Neuronal stem cell (in vitro differentiated cells): ENCODE measurements at regions not wholly inside any gene's neighbourhood (a gene's known extent, or its start where the extent isn't known, plus 50 kb on each side); places are given as distances from the start of the nearest gene placed in this dataset.

Source experiments
- DNase-seq: peaks from one replicate; pipeline ENCODE4 v3.0.0-alpha.2; 2013; ENCODE audit warnings: low spot score
- H2AFZ ChIP-seq: one replicate; pipeline ENCODE4 v1.6.1; 2013; ENCODE audit warnings: mild to moderate bottlenecking, low read length, inconsistent platforms
- H2AK5ac ChIP-seq: 2 replicates; pipeline ENCODE4 v1.6.1; 2013; ENCODE audit warnings: low read depth, mild to moderate bottlenecking, inconsistent platforms, low read length, moderate library complexity, mixed read lengths
- H2BK120ac ChIP-seq: 2 replicates; pipeline ENCODE4 v1.6.1; 2013; ENCODE audit warnings: low read depth, mild to moderate bottlenecking, inconsistent platforms, low read length, moderate library complexity, mixed read lengths
- H2BK12ac ChIP-seq: one replicate; pipeline ENCODE4 v1.6.1; 2013; ENCODE audit warnings: low read length, inconsistent platforms
- H2BK15ac ChIP-seq: 2 replicates; pipeline ENCODE4 v1.6.1; 2013; ENCODE audit warnings: mild to moderate bottlenecking, low read length, inconsistent platforms, mixed read lengths
- H2BK5ac ChIP-seq: one replicate; pipeline ENCODE4 v1.6.1; 2013; ENCODE audit warnings: inconsistent platforms, mild to moderate bottlenecking, low read length, moderate library complexity
- H3K14ac ChIP-seq: one replicate; pipeline ENCODE4 v1.6.1; 2013; ENCODE audit warnings: low read length, inconsistent platforms
- H3K18ac ChIP-seq: 2 replicates; pipeline ENCODE4 v1.6.1; 2013; ENCODE audit warnings: low read length, inconsistent platforms
- H3K23ac ChIP-seq: 2 replicates; pipeline ENCODE4 v1.6.1; 2013; ENCODE audit warnings: low read depth, mild to moderate bottlenecking, mixed read lengths, low read length, inconsistent platforms; ENCODE audit not compliant: poor library complexity
- H3K27ac ChIP-seq: replicated peaks from 3 replicates; pipeline ENCODE4 v1.5.1; 2013; ENCODE audit warnings: low read length, inconsistent platforms
- H3K27me3 ChIP-seq, 3 experiments: 2 replicates each; pipeline ENCODE4 v1.6.1; 2013; ENCODE audit warnings: low read length in 3 of 3, mild to moderate bottlenecking in 2 of 3, inconsistent platforms in 1 of 3, low read depth in 1 of 3, mixed read lengths in 1 of 3, moderate library complexity in 1 of 3; ENCODE audit not compliant: control insufficient read depth in 3 of 3, insufficient read depth in 3 of 3
- H3K36me3 ChIP-seq, 2 donors: replicated peaks in 1 of 2; 2 replicates each; pipeline ENCODE4 v1.6.1; 2013; ENCODE audit warnings: low read length in 2 of 2; ENCODE audit not compliant: control insufficient read depth in 2 of 2, insufficient read depth in 2 of 2
- H3K4ac ChIP-seq: 2 replicates; pipeline ENCODE4 v1.6.1; 2013; ENCODE audit warnings: inconsistent platforms, mild to moderate bottlenecking, low read length, moderate library complexity
- H3K4me1 ChIP-seq, 2 donors: 1 replicate in 1 of 2; 2 replicates in 1 of 2; pipeline ENCODE4 v1.6.1; 2013; ENCODE audit warnings: low read length in 2 of 2, low read depth in 1 of 2; ENCODE audit not compliant: control insufficient read depth in 2 of 2, insufficient read depth in 1 of 2
- H3K4me2 ChIP-seq: one replicate; pipeline ENCODE4 v1.6.1; 2013; ENCODE audit warnings: mild to moderate bottlenecking, low read length, inconsistent platforms; ENCODE audit not compliant: insufficient read depth, poor library complexity, severe bottlenecking
- H3K4me3 ChIP-seq, 2 donors: 2 replicates each; pipeline ENCODE4 v1.5.1; 2013; ENCODE audit warnings: low read length in 2 of 2, mild to moderate bottlenecking in 2 of 2, inconsistent platforms in 1 of 2, moderate library complexity in 1 of 2
- H3K79me1 ChIP-seq: one replicate; pipeline ENCODE4 v1.6.1; 2013; ENCODE audit warnings: low read depth, mild to moderate bottlenecking, inconsistent platforms, low read length, moderate library complexity
- H3K9ac ChIP-seq: one replicate; pipeline ENCODE4 v1.6.1; 2013; ENCODE audit warnings: mild to moderate bottlenecking, low read depth, low read length, inconsistent platforms; ENCODE audit not compliant: poor library complexity
- H3K9me3 ChIP-seq, 2 donors: replicated peaks in 1 of 2; 2 replicates each; pipeline versions ENCODE3 to v1.6.1; 2013; ENCODE audit warnings: low read length in 2 of 2, mild to moderate bottlenecking in 2 of 2, inconsistent platforms in 1 of 2, low read depth in 1 of 2, mixed read lengths in 1 of 2, moderate library complexity in 1 of 2; ENCODE audit not compliant: control insufficient read depth in 2 of 2, insufficient read depth in 1 of 2
- H4K8ac ChIP-seq: one replicate; pipeline ENCODE4 v1.6.1; 2013; ENCODE audit warnings: low read depth, mild to moderate bottlenecking, inconsistent platforms, low read length, moderate library complexity
- H4K91ac ChIP-seq: one replicate; pipeline ENCODE4 v1.6.1; 2013; ENCODE audit warnings: low read length, low read depth, mild to moderate bottlenecking, inconsistent platforms; ENCODE audit not compliant: poor library complexity
- WGBS, 2 donors: extraction: QIAGEN DNeasy Blood & Tissue Kit; methylation state at CpG; one replicate each; pipeline ENCODE4 v1.1.7; 2013; ENCODE audit warnings: missing lambda C conversion rate in 2 of 2, mixed read lengths in 1 of 2; ENCODE audit not compliant: insufficient read length in 2 of 2, insufficient replicate concordance in 1 of 2; ENCODE audit errors: extremely low coverage in 2 of 2; 5-methylcytosine and 5-hydroxymethylcytosine counted together

DNA sequence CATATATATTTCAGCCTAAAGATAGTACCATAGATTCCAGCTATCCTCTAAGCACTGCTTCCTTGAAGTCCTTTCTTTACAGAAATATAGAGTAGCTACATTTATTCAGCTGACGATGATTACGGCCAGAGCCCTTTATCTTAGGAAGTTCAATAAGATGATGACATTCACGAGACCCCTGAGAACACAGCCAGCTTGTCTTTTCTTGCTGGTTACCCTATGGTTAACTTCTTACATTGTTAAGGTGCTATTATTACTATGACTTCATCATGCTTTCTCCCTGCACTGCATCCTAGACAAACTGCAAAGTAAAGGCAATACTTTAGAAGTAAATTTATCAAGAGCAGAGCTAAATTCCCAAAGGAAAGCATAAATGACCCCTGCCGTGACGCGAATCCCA, 214.4 kb upstream of the LRFN5 start:
- no peak overlapping the region for H4K91ac ChIP-seq
- no peak overlapping the region for H3K4me3 ChIP-seq
- no peak overlapping the region for H4K8ac ChIP-seq
- no peaks in the 10 kb centered on the region for H3K9me3 ChIP-seq
- H3K9ac ChIP-seq, result no peak overlapping the region
- H3K36me3 ChIP-seq, result no peaks in the 10 kb centered on the region
- H2AK5ac ChIP-seq, result no peak overlapping the region
- no peak overlapping the region for H2BK120ac ChIP-seq
- no peak overlapping the region for H2BK15ac ChIP-seq
- no peak overlapping the region for H2BK12ac ChIP-seq
- no peak overlapping the region for H3K27ac ChIP-seq
- no peak overlapping the region for H3K4ac ChIP-seq
- no peak overlapping the region for H3K4me2 ChIP-seq
- no peak overlapping the region for H3K18ac ChIP-seq
- no peaks in the 10 kb centered on the region for H3K79me1 ChIP-seq
- DNase-seq, result no peak
- no peak overlapping the region for H3K14ac ChIP-seq
- WGBS, 2 donors, result no CpG with 5 or more reads among the region's 6 CpGs
- H3K27me3 ChIP-seq, result no peaks in the 10 kb centered on the region
- H3K23ac ChIP-seq, result no peak overlapping the region
- no peaks in the 10 kb centered on the region for H3K4me1 ChIP-seq
- no peak overlapping the region for H2AFZ ChIP-seq
- no peak overlapping the region for H2BK5ac ChIP-seq

DNA sequence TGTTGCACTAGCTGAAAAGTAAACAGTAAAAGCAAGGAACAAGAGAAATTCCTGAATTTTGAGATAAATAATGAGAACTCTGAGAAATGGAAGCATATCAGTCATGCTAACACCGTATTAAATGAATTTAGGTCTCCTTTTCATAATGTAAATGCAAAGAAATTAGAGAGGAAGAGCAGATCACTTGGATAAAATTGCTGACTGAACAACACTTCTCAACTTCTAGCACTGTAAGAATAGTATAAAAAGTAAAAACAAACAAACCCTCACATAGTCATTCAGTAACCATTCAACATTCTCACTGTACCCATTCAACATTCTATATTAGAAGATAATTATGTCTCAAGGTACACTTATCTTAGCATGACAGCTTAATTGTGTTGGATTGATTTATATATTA, 217.3 kb upstream of the LRFN5 start:
- Histone ChIP-seq H3K36me3 (no peaks in the 10 kb centered on the region), H3K4me3 (no peak overlapping the region), H3K14ac (no peak overlapping the region), H3K4me1 (no peaks in the 10 kb centered on the region), H3K23ac (no peak overlapping the region), H2AK5ac (no peak overlapping the region), H3K9ac (no peak overlapping the region), H3K9me3 (no peaks in the 10 kb centered on the region), H4K8ac (no peak overlapping the region), H2BK5ac (no peak overlapping the region), H3K79me1 (no peaks in the 10 kb centered on the region), H2BK120ac (no peak overlapping the region), H3K4me2 (no peak overlapping the region), H3K27ac (no peak overlapping the region), H3K4ac (no peak overlapping the region), H3K18ac (no peak overlapping the region), H2AFZ (no peak overlapping the region), H2BK12ac (no peak overlapping the region), H2BK15ac (no peak overlapping the region), H4K91ac (no peak overlapping the region), H3K27me3 (no peaks in the 10 kb centered on the region)
- DNase-seq, result no peak
- WGBS, 2 donors, result no CpG with 5 or more reads among the region's 1 CpG

DNA sequence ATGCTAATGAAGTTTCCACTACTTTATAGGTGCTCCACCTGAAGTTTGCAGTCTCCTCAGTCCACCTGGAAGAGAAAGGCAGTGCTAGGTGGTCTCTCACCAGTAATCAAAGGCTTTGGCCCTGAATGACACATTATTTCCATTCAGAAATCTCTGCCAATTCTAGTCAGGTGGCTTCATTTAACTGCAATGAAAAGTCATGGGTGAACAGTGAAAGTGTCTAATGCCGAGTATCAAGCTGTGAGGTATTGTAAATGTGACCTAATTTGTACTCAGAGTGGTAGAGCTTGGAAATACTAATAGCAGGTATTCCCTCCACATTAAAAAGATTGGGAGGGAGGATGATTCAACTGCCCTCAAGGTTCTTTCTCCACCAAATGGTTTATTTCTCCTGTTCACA, 220.9 kb upstream of the LRFN5 start:
- Histone ChIP-seq H2AFZ (no peak overlapping the region), H3K27ac (no peak overlapping the region), H2AK5ac (no peak overlapping the region), H3K9ac (no peak overlapping the region), H2BK5ac (no peak overlapping the region), H2BK12ac (no peak overlapping the region), H3K18ac (no peak overlapping the region), H3K4me2 (no peak overlapping the region), H3K4ac (no peak overlapping the region), H3K4me1 (peaks cover 0 to 3% of the 10 kb centered on the region in 2 donors), H3K27me3 (no peaks in the 10 kb centered on the region), H4K8ac (no peak overlapping the region), H3K23ac (no peak overlapping the region), H4K91ac (no peak overlapping the region), H3K36me3 (no peaks in the 10 kb centered on the region), H3K4me3 (no peak overlapping the region), H2BK120ac (no peak overlapping the region), H3K9me3 (no peaks in the 10 kb centered on the region), H2BK15ac (no peak overlapping the region), H3K14ac (no peak overlapping the region), H3K79me1 (no peaks in the 10 kb centered on the region)
- no CpG with 5 or more reads among the region's 1 CpG for WGBS, 2 donors
- no peak for DNase-seq

DNA sequence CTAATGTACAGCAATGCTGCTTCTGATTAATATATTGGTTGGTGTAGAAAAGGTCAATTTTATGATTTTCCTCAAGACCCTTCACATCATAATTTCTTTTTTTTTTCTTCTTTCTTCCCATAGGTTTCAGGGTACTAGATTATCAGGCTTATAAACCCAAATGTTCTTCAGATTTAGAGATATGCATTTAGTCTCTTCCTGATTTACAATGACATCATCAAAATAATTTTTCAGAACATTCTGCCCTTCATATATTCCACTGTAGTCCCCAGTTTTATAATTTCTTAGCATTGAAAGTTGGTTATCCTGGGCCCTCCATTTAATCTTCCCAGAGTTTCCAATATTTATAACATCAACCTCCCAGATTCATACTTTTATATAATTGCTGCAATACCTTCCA, 226.7 kb upstream of the LRFN5 start:
- Histone ChIP-seq H3K14ac (no peak overlapping the region), H3K4me1 (peaks cover 0 to 3% of the 10 kb centered on the region in 2 donors), H3K18ac (no peak overlapping the region), H2AK5ac (no peak overlapping the region), H2BK12ac (no peak overlapping the region), H3K9me3 (no peaks in the 10 kb centered on the region), H3K4me2 (no peak overlapping the region), H3K9ac (no peak overlapping the region), H3K27ac (no peak overlapping the region), H3K27me3 (no peaks in the 10 kb centered on the region), H2BK15ac (no peak overlapping the region), H3K4ac (no peak overlapping the region), H2AFZ (no peak overlapping the region), H2BK5ac (no peak overlapping the region), H3K23ac (no peak overlapping the region), H4K8ac (no peak overlapping the region), H2BK120ac (no peak overlapping the region), H3K4me3 (no peak overlapping the region), H4K91ac (no peak overlapping the region), H3K36me3 (no peaks in the 10 kb centered on the region), H3K79me1 (no peaks in the 10 kb centered on the region)
- no peak for DNase-seq
